ENCODE measurements at regions not wholly inside any gene's neighbourhood (a gene's known extent, or its start where the extent isn't known, plus 50 kb on each side); places are given as distances from the start of the nearest gene placed in this dataset.

GRCh38 chr11:80365076-80365725, 924.4 kb upstream of the TENM4 start:
- BruUV-seq (replicated peaks) = no TSS peak
- Histone ChIP-seq H3K4me1 (ENCODE audit: control insufficient read depth, extremely low read depth, insufficient read depth, low read length) (no peaks in the 10 kb centered on the region), H3K27me3 (ENCODE audit: control insufficient read depth in 2 of 2, insufficient read depth in 2 of 2, low read length in 2 of 2) (no peaks in the 10 kb centered on the region), H3K9me1 (replicated peaks; ENCODE audit: control insufficient read depth, extremely low read depth, insufficient read depth, low read length) (no peaks in the 10 kb centered on the region), H2AFZ (ENCODE audit: low read depth, low read length) (no peak overlapping the region), H3K36me3 (ENCODE audit: control insufficient read depth in 2 of 2, extremely low read depth in 1 of 2, insufficient read depth in 2 of 2, low read length in 2 of 2) (no peaks in the 10 kb centered on the region), H3K9me3 (replicated peaks; ENCODE audit: control insufficient read depth, insufficient read depth, low read length) (no peaks in the 10 kb centered on the region), H3K27ac (ENCODE audit: insufficient read depth, low read depth, low read length) (no peak overlapping the region), H4K20me1 (replicated peaks; ENCODE audit: control insufficient read depth, extremely low read depth, insufficient read depth, low read length) (no peaks in the 10 kb centered on the region), H3K79me2 (ENCODE audit: control insufficient read depth, insufficient read depth, low read length) (no peaks in the 10 kb centered on the region), H3K4me2 (ENCODE audit: insufficient read depth, low read length) (no peak overlapping the region), H3K4me3 (replicated peaks in 1 of 3; ENCODE audit: insufficient read depth in 1 of 3, low read depth in 1 of 3, low read length in 3 of 3) (no peak overlapping the region), H3K9ac (replicated peaks; ENCODE audit: extremely low read depth, insufficient read depth, low read length) (no peak overlapping the region)
- POLR2A ChIA-PET = no interaction called here
- dilution Hi-C loops (cut with MboI; ENCODE audit: extremely low pct_ligation_motif_present, low sequenced_read_pairs) (no loop called here), intact Hi-C loops (cut with micrococcal nuclease) (no loop called here)
- no peak for DNase-seq (ENCODE audit: low read depth, low spot score)
- CTCF ChIA-PET = interaction anchor here (1.1 to 1.3 kb wide), 2 partner anchors 11 to 13 kb away, joined by 3 to 4 read pairs; no protein-coding TSS in a partner anchor
- TF ChIP-seq EZH2 (IDR thresholded peaks at IDR 0.05; ENCODE audit: borderline replicate concordance, low read depth, low read length, severe bottlenecking) (no peak), MYC (IDR thresholded peaks at IDR 0.05; ENCODE audit: low read depth, low read length) (no peak), CTCF (IDR thresholded peaks at IDR 0.05; ENCODE audit: extremely low read depth in 1 of 2, insufficient read depth in 1 of 2, low read depth in 1 of 2, low read length in 2 of 2) (no peak), JUN (IDR thresholded peaks at IDR 0.05; ENCODE audit: borderline replicate concordance, insufficient read depth, insufficient read length, low read depth) (no peak), MAX (IDR thresholded peaks at IDR 0.05; ENCODE audit: insufficient read depth, insufficient read length) (no peak), GATA2 (IDR thresholded peaks at IDR 0.05; ENCODE audit: insufficient read depth, insufficient read length, low read depth, low read length) (no peak), POLR2A (IDR thresholded peaks at IDR 0.05; ENCODE audit: low read depth, low read length) (no peak), POLR2AphosphoS5 (IDR thresholded peaks at IDR 0.05; ENCODE audit: insufficient read depth, low read depth, low read length) (no peak), FOS (IDR thresholded peaks at IDR 0.05; ENCODE audit: borderline replicate concordance, insufficient read depth, low read length) (no peak)
- no peak for FAIRE-seq
